SK-N-SH (cell line): ENCODE measurements at regions not wholly inside any gene's neighbourhood (a gene's known extent, or its start where the extent isn't known, plus 50 kb on each side); places are given as distances from the start of the nearest gene placed in this dataset.

ENCODE experiments used
- CHD2 ChIP-seq: fragments of 150-350 bp; IDR thresholded peaks from 2 replicates; pipeline ENCODE4 v1.6.1; 2018; ENCODE audit warnings: low read length; ENCODE audit not compliant: partially characterized antibody
- CTCF ChIP-seq: fragments of 200-600 bp; sonication (generic); IDR thresholded peaks from 2 replicates; pipeline ENCODE4 v1.6.1; 2017; ENCODE audit warnings: antibody characterized with exemption, mild to moderate bottlenecking, moderate library complexity
- EP300 ChIP-seq, 2 experiments: IDR thresholded peaks; 2 replicates each; pipeline versions ENCODE4 v1.4.0 to v1.6.1; 2012; ENCODE audit warnings: borderline replicate concordance in 1 of 2, low read depth in 1 of 2, low read length in 1 of 2
- GABPA ChIP-seq: IDR thresholded peaks from 2 replicates; pipeline ENCODE4 v1.4.0; 2012; ENCODE audit warnings: low read depth, mild to moderate bottlenecking
- IRF3 ChIP-seq: fragments of 150-350 bp; IDR thresholded peaks from 2 replicates; pipeline ENCODE4 v1.6.1; 2016; ENCODE audit warnings: mild to moderate bottlenecking, low read depth, low read length
- RAD21 ChIP-seq: IDR thresholded peaks from 2 replicates; pipeline ENCODE4 v1.6.1; 2012; ENCODE audit warnings: mild to moderate bottlenecking, low read length
- SIN3A ChIP-seq: IDR thresholded peaks from 2 replicates; pipeline ENCODE4 v1.6.1; 2012; ENCODE audit warnings: low read depth, mild to moderate bottlenecking, low read length, moderate library complexity, borderline replicate concordance
- TAF1 ChIP-seq: IDR thresholded peaks from 2 replicates; pipeline ENCODE4 v1.6.1; 2012; ENCODE audit warnings: low read depth, mild to moderate bottlenecking, low read length, moderate library complexity, borderline replicate concordance
- TEAD4 ChIP-seq: IDR thresholded peaks from 2 replicates; pipeline ENCODE4 v1.4.0; 2012; ENCODE audit warnings: mild to moderate bottlenecking, borderline replicate concordance; ENCODE audit not compliant: insufficient read depth

- TF ChIP-seq CTCF, result no peak
- no peak for TF ChIP-seq EP300 (IDR thresholded peaks at IDR 0.05; ENCODE audit: borderline replicate concordance in 1 of 2, low read depth in 1 of 2, low read length in 1 of 2)
- no peak for TF ChIP-seq TEAD4
- no peak for TF ChIP-seq GABPA
- TF ChIP-seq IRF3, result no peak
- TF ChIP-seq CHD2, result no peak
- no peak for TF ChIP-seq TAF1
- no peak for TF ChIP-seq RAD21
- no peak for TF ChIP-seq SIN3A
These were observed 336.2 kb downstream of the ZNF674 start for GRCh38 chrX:46209037-46209436.
